GM21381 (cell line): ENCODE measurements at regions not wholly inside any gene's neighbourhood (a gene's known extent, or its start where the extent isn't known, plus 50 kb on each side); places are given as distances from the start of the nearest gene placed in this dataset.

Experiments used
- ATAC-seq: cut with Tn5 transposase; IDR thresholded peaks from one replicate; pipeline ENCODE4 v1.9.1; 2021; ENCODE audit warnings: mild to moderate bottlenecking, moderate library complexity; ENCODE audit not compliant: unreplicated experiment

DNA sequence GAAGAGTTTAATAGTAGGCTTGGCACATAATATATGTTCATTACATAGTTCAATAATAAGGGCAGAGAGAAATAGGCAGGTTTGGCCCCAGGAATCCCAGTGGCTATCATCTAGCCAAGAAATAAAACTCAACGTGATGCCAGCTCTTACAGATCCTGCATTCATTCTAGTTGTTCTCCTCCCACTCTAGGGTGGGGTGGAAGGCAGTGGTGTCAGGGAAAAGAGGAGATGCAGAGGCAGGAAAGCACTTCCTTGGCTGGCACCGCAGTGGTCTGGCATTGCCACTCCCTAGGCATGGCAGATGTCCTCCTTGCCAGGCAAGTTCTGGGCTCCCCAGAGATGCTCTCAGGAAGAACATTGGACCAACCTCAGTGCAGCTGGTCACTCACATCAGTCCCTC lies 383.6 kb downstream of the GRIN2B start:
- ATAC-seq = no peak

DNA sequence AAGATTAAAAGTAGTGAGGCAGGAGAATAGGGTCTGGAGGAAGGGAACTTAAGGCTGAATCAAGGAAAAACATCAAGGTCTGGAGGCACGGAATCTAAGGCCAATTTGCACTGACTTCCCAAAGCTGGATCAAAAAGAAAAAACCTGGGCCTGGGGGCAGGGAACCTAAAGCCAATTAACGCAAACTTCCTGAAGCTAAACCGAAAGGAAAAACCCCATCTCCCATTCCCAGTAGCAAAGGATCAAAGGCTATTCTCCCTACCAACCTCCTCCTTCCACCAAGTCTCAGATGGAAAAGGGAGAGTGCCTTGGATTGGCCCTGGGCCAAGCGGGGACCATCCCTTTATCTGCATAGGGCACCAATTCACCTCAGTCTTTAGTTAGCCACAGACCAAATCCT lies 384.2 kb downstream of the GRIN2B start:
- ATAC-seq = no peak

DNA sequence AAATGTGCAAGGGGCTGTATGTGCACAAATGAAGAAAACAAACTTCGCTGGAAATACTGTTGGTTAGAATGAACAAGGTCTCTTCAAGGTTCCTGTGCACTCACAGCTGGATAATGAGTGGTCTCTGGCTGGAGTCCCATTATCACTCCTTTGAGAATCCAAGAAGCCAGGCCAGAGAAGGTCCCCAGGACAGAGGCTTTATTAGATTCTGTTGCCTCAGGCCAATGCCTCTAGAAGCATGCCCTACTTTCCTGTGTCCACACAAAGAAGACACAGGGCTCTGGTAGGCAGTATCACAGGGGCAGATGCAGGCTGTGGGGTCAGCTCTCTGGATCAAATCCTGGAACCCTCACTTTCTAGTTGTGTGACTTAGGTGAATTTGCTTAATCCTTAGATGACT lies 384.7 kb downstream of the GRIN2B start:
- ATAC-seq = no peak

DNA sequence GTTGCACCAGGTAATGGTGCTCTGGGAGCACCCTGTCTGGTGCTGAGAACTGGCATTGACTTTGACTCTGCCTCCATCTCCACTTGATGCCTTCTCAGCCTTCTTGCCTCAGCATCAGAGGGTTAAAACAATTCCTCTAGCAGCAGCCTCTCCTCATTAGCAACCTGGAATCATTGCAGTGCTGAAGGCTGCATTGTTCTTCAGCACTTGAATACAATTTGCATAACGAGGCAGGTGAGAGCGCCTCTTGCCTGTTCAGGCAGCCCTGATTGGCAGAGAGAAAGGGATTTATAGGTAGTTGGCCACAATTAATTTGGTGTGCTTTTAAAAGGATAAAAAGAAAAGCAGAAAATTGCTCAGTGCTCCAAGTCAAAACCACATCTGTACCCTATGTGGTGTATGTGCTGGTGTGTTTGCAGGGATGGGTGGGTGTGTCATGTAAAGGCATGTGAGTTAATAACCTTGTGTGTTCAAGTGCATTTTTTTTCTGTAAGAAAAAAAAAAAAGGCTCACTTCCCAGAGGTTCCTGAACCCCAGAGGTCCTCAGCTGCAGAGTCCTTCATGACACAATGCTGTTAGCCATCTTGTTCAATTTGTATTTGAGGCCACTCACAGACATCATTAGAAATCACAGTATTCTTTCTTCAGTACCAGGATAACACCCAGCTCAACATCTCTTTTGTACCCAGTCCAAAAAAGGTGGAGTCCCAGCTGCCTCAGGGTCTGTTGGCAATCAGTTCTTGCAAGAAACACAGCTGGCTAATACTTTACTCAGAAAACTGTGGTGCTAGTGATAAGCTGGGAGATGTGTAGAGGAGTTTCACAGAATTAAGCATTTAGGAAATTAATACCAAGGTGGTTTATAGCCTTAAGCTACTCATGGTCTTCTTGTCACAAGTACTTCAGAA lies 385.6 kb downstream of the GRIN2B start:
- ATAC-seq = no peak

DNA sequence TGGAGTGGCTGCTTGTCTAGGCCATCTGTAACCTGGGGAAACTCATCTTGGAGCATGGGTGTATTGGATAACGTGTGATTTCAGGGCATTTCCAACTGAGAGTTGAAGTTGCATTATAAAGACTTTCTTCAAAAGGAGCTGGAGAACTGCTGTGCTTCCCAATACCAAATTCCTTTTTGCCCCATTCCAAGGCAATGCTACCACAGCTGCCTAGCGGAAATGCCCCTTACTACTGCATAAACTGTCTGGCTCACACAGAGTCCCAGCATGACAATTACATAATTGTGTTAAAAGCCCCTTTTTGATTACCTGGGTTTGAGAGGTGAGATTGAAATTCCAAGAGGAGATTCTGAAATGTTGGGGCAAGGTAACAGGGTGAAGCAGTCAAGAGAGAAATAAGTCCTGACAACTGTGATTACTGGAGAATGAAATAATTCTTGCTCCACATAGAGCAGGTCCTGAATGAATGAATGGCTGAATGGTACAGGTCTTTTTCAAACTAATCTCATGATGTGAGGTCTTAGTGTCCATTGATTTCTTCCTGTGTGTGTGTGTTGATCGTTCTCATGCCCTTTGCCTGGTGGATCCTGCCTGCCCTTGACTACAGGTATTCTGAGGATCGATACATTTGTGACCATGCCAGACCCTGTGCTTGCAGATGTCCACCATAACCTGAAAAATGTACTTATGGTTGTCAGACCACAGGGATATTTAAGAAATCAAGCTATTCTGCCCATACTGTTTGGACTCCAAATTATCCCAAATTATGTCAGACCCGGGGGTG lies 386.5 kb downstream of the GRIN2B start:
- ATAC-seq = no peak

DNA sequence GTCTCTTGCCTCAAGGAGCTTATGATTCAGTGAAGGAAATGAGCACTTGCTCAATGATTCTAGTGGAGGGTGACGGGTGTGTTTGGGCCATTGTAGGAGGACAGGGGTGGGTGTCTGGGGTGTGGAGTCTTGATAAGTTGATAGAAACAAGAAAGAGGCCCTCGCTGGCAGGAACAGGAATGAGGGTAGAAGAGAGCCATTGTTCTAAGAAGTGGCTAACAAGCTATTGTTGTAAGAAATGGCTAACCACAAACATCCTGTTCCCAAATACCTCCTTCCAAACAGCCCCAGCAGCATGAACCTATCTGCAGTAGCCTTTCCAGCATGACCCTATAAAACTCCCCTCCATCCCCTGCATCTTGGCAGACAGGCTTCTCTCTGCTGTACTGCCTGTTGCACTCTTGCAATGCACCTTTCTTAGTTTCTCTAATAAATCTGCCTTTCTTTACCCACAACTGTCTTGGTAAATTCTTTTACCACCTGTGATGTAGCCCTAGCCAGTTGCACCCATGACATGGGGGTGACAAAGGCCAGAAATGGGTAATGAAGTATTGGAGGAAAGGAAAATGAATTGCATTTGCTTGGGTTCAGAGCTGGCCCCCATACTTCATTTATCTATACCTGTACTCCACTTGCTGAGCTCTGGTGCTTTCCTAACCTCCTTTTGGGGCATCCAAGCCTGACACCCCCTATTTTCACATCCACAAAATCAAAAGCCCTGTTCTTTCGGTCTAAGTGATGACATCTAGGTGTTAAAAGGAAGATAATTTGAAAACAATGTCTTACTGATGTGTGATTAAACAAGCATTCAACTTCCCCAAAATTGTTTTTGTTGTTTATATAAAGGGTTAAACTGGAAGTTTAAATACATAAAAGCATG lies 389.1 kb downstream of the GRIN2B start:
- ATAC-seq = no peak

DNA sequence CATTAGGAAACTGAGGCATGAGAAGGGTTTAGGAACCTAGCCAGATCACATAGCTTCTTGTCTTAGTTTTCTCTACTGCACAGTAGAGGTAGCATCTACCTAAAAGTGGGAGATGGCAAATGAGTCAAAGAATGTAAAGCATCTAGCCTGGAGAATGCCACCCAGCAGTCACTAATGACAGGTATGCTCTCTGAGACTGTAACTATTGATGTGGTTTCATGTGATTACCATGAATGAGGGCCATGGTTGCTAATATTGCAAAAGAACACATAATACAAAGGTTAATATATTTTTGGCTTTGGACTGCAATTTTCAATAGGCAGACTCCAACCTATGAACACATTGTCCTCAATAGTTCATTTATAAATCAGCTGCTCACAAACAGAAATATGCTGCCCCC lies 389.9 kb downstream of the GRIN2B start:
- no peak for ATAC-seq

DNA sequence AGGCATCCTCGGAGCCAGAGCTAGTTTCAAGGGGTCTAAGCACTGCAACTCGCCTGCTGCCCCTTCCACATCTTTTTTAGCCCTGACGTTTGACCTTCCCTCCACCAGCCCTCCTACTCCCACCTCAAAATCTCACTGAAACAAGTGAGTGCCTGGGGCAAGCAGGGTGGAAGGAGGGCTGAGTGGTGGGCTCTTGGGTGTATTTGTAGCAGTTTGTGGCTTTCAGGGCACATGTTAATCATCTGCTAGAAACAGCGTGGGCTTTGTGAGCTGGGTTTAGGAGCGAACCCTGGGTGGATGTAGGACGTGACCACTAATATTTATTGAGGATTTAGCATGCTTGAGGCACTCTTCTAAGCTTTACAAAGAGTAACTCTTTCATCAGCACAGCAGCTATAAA lies 390.3 kb downstream of the GRIN2B start:
- ATAC-seq = no peak

DNA sequence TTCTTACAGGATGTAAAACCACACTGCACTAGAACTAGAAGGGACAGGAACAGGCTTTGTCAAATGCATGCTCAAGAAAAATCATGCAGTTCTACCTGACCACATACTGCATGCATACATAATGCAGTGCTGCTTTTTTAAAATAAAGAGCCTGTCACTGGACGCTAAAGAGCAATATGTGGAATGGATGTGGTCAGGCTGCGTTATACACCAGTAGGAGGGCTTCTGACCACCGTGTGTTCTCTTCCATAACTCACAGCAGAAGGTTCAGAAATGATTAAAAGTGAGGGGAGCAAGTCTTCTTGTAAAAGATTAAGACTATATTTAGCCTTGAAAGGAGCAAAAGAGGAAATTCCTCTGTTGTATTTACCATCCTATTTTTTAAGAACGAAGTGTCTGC lies 392.0 kb downstream of the EMP1 start:
- ATAC-seq = no peak

DNA sequence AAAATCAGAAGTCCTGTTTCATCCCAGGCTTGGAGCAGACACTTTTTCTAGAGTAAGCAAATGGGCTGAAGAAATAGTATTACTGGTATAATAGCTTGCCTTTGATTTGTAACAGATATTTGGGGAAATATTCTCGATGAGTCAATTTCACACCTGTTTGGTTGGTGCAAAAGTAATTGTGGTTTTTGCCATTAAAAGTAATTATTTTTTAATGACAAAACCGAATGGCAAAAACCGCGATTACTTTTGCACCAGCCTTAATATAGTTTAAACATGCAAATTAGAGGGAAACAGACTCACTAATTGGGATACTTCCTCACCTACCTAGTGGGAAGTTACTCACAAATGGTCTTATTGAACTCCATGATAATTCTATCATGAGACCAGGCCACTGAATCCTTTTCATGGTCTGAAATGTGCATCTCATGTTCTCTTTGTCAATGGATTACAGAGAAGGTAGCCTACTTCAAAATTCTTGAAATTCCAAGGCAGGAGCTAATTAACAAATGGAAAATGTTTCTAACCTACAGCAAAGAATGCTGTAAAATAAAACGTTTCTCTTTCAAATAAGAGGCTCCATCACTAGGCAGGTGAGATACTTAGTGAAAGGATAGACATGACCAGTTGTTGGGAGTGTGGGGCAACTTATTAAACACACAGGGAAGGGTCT lies 391.3 kb downstream of the EMP1 start:
- no peak for ATAC-seq

DNA sequence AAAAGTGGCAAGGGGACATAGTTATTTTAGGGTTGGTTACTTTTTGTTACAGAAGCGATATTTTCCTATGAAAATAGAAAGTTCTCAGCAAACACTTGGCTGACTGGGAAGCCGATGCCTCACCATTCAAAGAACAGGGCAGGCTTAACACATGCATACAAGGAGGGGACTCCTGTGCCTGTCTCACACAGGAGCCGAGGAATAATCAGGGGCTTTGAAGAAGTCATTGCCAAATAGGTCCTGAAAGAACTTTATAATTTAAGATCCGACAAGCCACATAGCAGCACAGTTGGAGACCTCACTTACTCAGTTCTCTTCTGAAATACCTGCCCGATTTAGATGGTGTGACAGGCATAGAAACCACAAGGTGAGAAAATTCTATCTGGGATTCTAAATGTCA lies 389.8 kb downstream of the EMP1 start:
- no peak for ATAC-seq

DNA sequence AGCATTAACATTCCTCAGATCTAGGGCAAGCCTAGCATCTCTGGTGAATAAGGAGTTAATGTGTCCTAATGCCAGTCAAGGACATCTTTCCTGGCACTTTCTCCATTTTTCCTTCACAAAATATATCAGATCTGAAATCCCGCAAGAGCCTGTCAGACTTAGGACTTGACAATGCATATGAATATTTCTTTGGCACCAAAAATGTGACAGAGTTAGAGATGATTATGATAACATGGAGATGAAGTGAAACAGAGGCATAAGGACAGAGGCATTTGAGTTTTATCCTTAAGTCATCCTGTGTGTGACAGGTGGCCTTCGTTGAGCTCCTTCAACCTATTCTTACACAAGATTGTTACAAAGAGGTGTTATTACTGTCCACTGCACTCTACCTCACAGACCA lies 388.0 kb downstream of the EMP1 start:
- no peak for ATAC-seq

DNA sequence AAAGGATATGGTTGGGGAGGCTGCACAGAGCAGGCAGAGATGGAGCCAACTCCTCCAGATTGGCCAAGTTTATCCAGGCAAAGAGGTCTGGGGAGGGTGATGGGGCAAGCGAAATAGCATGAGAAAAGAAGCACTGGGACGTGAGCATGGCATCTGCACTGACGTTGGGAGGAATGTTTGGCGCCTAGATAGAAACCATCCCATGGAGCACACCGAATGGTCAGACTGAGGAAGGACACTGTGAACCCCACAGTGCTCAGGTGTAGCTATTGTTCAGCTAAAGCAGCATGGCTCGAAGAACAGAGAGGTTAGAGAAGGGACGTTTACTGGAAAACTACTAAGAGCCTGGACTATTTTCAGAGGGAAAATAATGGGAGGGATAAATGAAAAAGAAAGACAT lies 387.1 kb downstream of the EMP1 start:
- no peak for ATAC-seq

DNA sequence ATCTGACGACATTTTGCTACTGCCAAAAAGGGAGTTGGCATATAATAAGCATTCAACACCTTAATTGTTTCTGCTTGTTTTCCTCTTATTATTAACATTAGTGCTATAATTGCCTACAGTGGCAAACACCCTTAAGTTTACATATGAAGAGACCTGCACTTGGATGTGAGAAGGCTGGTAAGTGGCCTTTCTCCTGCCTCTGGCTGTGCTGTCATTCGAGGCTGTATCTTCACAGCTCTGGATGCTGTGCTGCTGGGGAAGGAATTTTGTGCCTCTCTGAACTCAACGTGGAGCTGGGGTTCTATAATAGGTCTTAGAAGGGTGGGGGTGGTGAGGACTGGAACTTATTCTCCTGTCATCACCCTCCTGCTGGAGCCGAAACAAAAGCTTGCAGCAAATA lies 385.9 kb downstream of the EMP1 start:
- no peak for ATAC-seq

DNA sequence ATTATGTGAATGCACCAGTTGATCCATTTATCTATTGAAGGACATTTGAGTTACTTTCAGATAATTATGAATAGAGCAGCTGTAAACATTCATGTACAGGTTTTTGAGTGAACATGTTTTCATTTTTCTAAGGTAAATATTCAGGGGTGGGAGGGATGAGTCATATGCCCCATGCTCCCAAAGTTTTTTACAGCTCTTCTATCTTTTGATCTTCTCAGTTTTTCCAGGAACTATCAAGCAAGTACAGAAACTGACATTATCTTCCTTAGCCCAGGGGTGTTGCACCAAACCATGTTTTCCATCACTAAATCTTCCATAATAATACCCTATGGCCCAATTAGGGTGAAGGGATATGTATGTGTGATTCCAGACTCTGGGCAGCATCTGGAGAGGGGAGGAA lies 384.5 kb downstream of the EMP1 start:
- ATAC-seq = no peak

DNA sequence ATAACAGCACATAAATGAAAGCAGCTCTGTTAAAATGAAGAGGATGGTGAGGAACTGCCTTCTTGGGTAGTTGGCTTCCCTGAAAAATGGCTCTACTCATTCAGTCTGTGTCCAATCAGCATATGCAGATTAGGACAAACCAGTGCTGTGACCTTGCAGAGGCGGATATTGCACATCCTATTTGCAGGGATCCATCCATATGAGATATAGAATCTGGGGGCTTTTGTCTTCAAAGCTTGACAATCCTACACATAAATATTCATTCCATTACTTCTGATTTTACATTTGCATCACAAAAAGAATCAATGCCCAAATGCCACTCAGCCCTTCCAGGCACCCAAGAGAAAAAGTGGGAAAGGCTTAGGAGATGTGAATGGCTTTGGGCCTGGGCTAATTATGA lies 383.7 kb downstream of the EMP1 start:
- no peak for ATAC-seq

DNA sequence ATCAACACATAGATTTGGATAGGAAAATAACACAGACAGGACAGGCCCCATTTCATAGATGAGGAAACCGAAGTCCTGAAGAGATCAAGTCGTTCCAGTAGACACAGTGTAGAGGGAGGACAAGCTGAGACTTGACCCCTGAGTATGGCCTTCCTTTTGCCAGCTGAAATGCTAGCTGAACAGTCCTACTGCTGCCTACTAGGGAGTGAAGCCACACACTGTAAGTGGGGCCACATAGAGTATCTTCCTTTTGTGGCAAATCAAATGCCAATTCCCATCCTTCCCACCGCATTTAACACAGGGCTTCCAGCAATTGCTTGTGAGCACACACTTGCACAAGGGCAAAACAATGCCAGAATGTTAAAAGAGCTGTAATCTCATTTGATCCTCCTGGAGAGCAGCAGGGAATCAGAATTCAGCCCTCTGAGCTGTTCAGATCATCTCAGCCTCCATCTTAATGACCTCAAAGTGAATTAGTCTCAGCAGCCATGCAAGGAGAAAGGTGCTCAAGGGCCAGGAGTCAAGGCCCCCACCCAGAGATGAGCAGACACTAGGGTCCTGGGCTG lies 380.5 kb downstream of the EMP1 start:
- ATAC-seq = no peak

DNA sequence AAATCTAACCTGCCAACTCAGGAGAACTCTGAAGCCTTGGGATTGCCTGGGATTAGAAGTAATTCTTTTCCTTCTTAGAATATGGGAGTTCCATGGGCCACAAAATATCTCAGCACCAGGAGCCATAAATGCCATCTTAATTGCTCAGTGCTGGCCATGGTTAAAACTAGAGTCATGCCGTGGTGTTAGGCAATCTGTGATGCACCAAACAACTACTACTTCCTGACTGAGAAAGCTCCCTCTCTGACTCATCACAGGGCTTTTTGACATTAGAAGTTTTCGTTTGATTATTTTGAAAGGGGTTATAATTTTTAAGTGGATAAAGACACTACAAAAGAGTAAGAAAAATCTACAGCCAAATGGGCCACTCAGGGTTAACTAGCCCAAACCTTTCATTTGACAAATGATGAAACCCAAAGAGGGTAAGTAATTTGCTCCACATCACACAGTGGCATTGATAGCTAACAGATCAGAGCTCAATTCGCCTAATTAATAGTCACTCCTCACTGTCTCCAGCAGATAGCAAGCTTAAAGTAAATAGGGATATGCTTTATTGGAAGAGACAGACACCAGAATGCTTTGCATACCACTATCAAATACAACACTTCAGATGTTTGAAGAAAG lies 377.3 kb downstream of the EMP1 start:
- no peak for ATAC-seq

DNA sequence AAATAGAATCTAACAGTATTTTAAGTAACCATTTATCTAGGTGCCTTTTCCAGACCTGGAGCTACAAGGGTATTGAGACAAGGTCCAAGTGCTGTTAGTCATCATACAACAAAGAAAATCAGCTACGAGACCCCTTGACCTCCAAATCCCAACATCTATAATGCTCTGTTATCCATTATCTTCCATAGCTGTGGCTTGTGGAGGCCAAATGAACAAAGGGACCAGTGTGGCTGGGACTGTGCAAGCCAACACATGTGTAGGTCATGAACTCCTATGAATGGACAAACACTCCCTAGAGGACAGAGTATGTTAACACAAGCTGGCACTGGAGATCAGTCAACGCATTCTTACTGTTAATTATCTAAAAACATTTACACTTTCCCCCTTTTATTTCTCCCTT lies 374.5 kb downstream of the EMP1 start:
- no peak for ATAC-seq
